ENCODE measurements at regions not wholly inside any gene's neighbourhood (a gene's known extent, or its start where the extent isn't known, plus 50 kb on each side); places are given as distances from the start of the nearest gene placed in this dataset.
"Not testable (repeated sequence)": the region's sequence is repeated elsewhere in the genome, so short reads cannot be mapped to it uniquely, and the experiment has no call there.

DNA sequence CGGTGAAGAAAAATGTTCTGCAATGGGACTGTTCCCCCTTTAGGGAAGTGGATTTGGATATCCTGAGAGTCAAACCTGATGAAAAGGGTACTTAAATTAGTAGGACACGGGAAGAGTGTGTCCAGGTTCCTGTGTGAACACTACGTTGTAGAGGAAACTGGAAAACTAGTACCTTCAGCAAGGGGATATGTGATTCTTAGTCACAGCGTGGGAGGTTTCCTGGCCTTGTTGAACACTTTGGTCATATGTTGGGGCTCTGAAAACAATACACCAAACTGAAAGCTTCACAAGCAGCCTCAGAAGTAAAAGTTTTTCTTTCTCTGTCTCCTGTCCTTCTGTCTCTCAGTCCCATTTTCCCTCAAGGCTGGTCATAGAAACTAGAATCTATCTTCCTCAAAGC lies 306.9 kb upstream of the GLI3 start:
- Histone ChIP-seq H3K4me1 (ENCODE audit: control insufficient read depth in 5 of 5, insufficient read depth in 5 of 5, low read length in 5 of 5) (no peaks in the 10 kb centered on the region), H3K27ac (ENCODE audit: low read depth, low read length) (no peak overlapping the region), H3K36me3 (ENCODE audit: control insufficient read depth in 5 of 5, insufficient read depth in 5 of 5, low read length in 5 of 5) (no peaks in the 10 kb centered on the region), H3K27me3 (ENCODE audit: control insufficient read depth in 5 of 5, insufficient read depth in 4 of 5, low read length in 5 of 5) (no peaks in the 10 kb centered on the region), H3K9ac (ENCODE audit: low read length in 5 of 5) (no peak overlapping the region), H3K4me3 (ENCODE audit: low read depth in 1 of 5, low read length in 5 of 5) (no peak overlapping the region), H3K9me3 (ENCODE audit: control insufficient read depth in 5 of 5, low read length in 5 of 5) (peaks cover 2 to 12% (median 7%) of the 10 kb centered on the region in 5 donors)

DNA sequence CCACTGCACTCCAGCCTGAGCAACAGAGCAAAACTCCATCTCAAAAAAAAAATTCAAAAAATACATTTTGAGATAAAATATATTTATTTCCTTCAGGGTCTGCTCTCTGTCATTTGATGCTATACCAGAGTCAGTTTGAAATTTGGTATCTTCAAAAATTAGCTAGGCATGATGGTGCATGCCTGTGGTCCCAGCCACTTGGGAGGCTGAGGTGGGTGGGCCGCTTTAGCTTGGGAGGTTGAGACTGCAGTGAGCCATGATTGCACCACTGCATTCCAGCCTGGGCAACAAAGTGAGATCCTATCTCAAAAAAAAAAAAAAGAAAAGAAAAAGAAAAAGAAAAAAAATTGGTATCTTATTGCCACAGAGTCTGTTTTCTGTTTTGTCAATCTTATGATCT lies 305.4 kb upstream of the GLI3 start:
- H3K4me1 ChIP-seq (ENCODE audit: control insufficient read depth in 5 of 5, insufficient read depth in 5 of 5, low read length in 5 of 5); H3K36me3 ChIP-seq (ENCODE audit: control insufficient read depth in 5 of 5, insufficient read depth in 5 of 5, low read length in 5 of 5); H3K27me3 ChIP-seq (ENCODE audit: control insufficient read depth in 5 of 5, insufficient read depth in 4 of 5, low read length in 5 of 5); H3K27ac ChIP-seq (ENCODE audit: low read depth, low read length); H3K9ac ChIP-seq (ENCODE audit: low read length in 5 of 5); H3K4me3 ChIP-seq (ENCODE audit: low read depth in 1 of 5, low read length in 5 of 5): not testable (repeated sequence)
- peaks cover 2 to 12% (median 7%) of the 10 kb centered on the region in 5 donors for H3K9me3 ChIP-seq (ENCODE audit: control insufficient read depth in 5 of 5, low read length in 5 of 5)

DNA sequence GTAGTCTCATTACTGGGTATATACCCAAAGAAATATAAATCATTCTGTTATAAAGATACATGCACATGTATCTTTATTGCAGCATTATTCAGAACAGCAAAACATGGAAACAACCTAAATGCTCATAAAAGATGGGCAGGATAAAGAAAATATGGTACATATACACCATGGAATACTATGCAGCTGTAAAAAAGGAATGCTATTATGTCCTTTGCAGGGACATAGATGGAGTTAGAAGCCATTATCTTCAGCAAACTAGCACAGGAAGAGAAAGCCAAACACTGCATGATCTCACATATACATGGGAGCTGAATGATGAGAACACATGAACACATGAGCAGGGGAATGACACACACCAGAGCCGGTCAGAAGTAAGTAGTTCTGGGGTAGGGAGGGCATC lies 297.4 kb upstream of the GLI3 start:
- H3K36me3 ChIP-seq (ENCODE audit: control insufficient read depth in 5 of 5, insufficient read depth in 5 of 5, low read length in 5 of 5), result no peaks in the 10 kb centered on the region
- H3K27ac ChIP-seq (ENCODE audit: low read depth, low read length), result no peak overlapping the region
- no peaks in the 10 kb centered on the region for H3K4me1 ChIP-seq (ENCODE audit: control insufficient read depth in 5 of 5, insufficient read depth in 5 of 5, low read length in 5 of 5)
- no peak overlapping the region for H3K4me3 ChIP-seq (ENCODE audit: low read depth in 1 of 5, low read length in 5 of 5)
- H3K9ac ChIP-seq (ENCODE audit: low read length in 5 of 5), result no peak overlapping the region
- H3K9me3 ChIP-seq (ENCODE audit: control insufficient read depth in 5 of 5, low read length in 5 of 5), result peaks cover 0 to 16% (median 6%) of the 10 kb centered on the region in 5 donors
- H3K27me3 ChIP-seq (ENCODE audit: control insufficient read depth in 5 of 5, insufficient read depth in 4 of 5, low read length in 5 of 5), result no peaks in the 10 kb centered on the region

DNA sequence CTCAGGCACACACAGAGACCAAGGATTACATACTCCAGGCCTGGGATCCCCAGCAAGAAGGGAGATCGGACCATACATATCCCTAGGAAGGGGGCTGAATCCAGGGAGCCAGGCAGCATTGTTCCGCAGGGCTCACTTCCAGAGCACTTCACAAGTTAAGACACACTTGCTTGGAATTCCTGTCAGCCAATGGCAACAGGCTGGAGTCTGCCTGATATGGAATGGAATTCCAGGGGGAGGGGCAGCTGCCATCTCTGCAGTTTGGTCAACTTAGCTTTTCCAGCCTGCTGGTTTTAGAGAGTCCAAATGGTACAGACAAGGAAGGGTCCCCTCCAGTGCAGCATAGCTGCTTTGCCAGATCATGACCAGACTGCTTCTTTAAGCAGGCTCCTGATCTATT lies 290.0 kb upstream of the GLI3 start:
- Histone ChIP-seq H3K36me3 (ENCODE audit: control insufficient read depth in 5 of 5, insufficient read depth in 5 of 5, low read length in 5 of 5) (no peaks in the 10 kb centered on the region), H3K27me3 (ENCODE audit: control insufficient read depth in 5 of 5, insufficient read depth in 4 of 5, low read length in 5 of 5) (no peaks in the 10 kb centered on the region), H3K27ac (ENCODE audit: low read depth, low read length) (no peak overlapping the region), H3K4me3 (ENCODE audit: low read depth in 1 of 5, low read length in 5 of 5) (no peak overlapping the region), H3K9ac (ENCODE audit: low read length in 5 of 5) (no peak overlapping the region), H3K9me3 (ENCODE audit: control insufficient read depth in 5 of 5, low read length in 5 of 5) (peaks cover 0 to 11% (median 2%) of the 10 kb centered on the region in 5 donors), H3K4me1 (ENCODE audit: control insufficient read depth in 5 of 5, insufficient read depth in 5 of 5, low read length in 5 of 5) (no peaks in the 10 kb centered on the region)

DNA sequence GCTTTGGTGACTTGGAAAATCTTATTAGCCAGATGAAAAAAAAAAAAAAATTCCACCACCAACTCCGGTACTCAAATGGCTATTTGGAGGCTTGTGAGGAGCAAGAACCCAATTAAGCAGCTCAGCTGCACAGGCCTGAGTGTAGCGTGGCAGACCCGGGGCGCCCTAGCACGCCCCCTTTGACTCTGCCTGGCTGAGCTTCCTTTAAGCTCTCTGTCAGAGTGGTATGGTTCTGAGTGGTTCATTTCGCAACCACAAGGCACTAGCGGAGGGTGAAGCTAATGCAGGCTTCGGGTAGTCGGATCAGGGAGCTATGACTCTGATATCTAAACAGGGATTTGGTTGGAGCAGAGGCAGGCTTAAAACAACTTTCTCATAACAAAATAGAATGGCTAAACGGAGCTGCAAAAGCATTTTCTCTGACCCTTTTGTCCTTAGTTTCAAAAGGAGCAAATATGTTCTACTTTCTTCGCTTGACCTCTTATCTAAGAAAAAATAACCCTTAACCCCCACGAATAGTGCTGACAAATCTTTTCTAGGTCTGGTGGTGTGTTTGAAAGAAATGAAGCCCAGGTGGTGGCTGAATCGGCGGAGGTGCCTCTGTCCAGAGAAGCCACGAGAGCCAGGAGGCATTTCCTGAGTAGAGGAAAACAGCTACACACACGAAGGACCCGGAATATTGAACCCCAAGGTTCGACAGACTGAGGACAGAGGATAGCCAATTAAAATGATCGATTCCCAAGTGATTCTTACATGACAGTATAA lies 285.4 kb upstream of the GLI3 start:
- no peaks in the 10 kb centered on the region for H3K4me1 ChIP-seq (ENCODE audit: control insufficient read depth in 5 of 5, insufficient read depth in 5 of 5, low read length in 5 of 5)
- H3K36me3 ChIP-seq (ENCODE audit: control insufficient read depth in 5 of 5, insufficient read depth in 5 of 5, low read length in 5 of 5), result no peaks in the 10 kb centered on the region
- no peak overlapping the region for H3K9ac ChIP-seq (ENCODE audit: low read length in 5 of 5)
- no peak overlapping the region for H3K27ac ChIP-seq (ENCODE audit: low read depth, low read length)
- H3K27me3 ChIP-seq (ENCODE audit: control insufficient read depth in 5 of 5, insufficient read depth in 4 of 5, low read length in 5 of 5), result no peaks in the 10 kb centered on the region
- H3K9me3 ChIP-seq (ENCODE audit: control insufficient read depth in 5 of 5, low read length in 5 of 5), result peaks cover 0 to 5% (median 0%) of the 10 kb centered on the region in 5 donors
- H3K4me3 ChIP-seq (ENCODE audit: low read depth in 1 of 5, low read length in 5 of 5), result no peak overlapping the region

DNA sequence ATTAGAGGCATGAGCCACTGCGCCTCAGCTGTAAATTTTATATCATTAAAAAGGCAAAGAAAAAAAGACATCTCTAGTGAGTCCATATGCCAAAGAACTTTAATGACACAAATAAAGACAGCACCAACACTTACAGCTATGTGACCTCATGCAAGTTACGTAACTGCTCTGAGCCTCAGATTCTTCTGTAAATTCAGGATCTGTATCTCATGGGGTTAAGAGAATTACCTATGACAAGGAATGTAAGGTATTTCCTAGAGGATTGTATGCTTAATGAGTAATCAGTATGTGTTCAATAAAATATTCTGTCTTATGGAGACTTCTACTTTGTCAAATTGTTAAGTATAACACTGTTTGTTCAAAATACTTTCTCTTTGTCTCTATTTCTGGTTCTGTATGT lies 274.0 kb upstream of the GLI3 start:
- Histone ChIP-seq H3K27ac (ENCODE audit: low read depth, low read length) (no peak overlapping the region), H3K9me3 (ENCODE audit: control insufficient read depth in 5 of 5, low read length in 5 of 5) (peaks cover 0 to 2% (median 0%) of the 10 kb centered on the region in 5 donors), H3K27me3 (ENCODE audit: control insufficient read depth in 5 of 5, insufficient read depth in 4 of 5, low read length in 5 of 5) (no peaks in the 10 kb centered on the region), H3K36me3 (ENCODE audit: control insufficient read depth in 5 of 5, insufficient read depth in 5 of 5, low read length in 5 of 5) (no peaks in the 10 kb centered on the region), H3K4me3 (ENCODE audit: low read depth in 1 of 5, low read length in 5 of 5) (no peak overlapping the region), H3K4me1 (ENCODE audit: control insufficient read depth in 5 of 5, insufficient read depth in 5 of 5, low read length in 5 of 5) (no peaks in the 10 kb centered on the region), H3K9ac (ENCODE audit: low read length in 5 of 5) (no peak overlapping the region)

DNA sequence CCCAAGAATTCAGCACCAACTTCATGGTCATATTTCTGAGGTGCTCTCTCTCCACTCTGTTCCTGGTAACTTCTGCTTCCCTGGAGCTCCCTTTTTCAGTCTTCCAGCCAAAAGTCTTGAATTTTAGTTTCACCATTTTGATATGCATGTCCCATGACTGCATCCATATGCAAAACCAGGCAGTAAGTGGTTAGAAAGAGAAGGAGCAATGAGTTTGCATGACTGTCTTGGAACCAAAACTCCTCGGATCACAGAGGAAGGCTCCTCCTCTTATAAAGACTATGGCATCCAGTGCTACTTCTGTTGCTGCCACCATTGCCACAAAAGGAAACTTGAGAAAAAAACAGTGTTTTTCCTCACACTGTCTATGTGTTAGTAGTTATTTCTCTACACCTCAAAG lies 269.1 kb upstream of the GLI3 start:
- no peak overlapping the region for H3K9ac ChIP-seq (ENCODE audit: low read length in 5 of 5)
- no peaks in the 10 kb centered on the region for H3K36me3 ChIP-seq (ENCODE audit: control insufficient read depth in 5 of 5, insufficient read depth in 5 of 5, low read length in 5 of 5)
- H3K9me3 ChIP-seq (ENCODE audit: control insufficient read depth in 5 of 5, low read length in 5 of 5), result peaks cover 0 to 2% (median 0%) of the 10 kb centered on the region in 5 donors
- H3K4me1 ChIP-seq (ENCODE audit: control insufficient read depth in 5 of 5, insufficient read depth in 5 of 5, low read length in 5 of 5), result no peaks in the 10 kb centered on the region
- no peaks in the 10 kb centered on the region for H3K27me3 ChIP-seq (ENCODE audit: control insufficient read depth in 5 of 5, insufficient read depth in 4 of 5, low read length in 5 of 5)
- H3K4me3 ChIP-seq (ENCODE audit: low read depth in 1 of 5, low read length in 5 of 5), result no peak overlapping the region
- no peak overlapping the region for H3K27ac ChIP-seq (ENCODE audit: low read depth, low read length)

DNA sequence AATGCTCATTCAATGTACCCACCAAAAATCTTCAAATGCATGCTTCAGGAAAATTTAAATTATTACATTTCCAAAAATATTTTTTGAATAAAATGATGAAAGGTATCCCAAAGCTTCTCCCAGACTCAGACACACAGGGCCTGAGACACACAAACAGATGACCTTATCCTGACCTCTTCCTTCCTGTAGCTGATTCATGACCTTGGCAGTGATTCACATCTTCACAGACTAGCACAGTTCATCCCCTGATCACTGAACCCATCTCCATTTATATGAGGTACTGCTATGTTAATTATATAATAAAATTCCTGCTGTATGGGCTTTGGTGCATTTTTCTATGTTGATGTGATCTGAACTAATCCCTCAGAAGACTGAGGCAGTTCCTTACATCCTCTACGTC lies 265.0 kb upstream of the GLI3 start:
- no peaks in the 10 kb centered on the region for H3K27me3 ChIP-seq (ENCODE audit: control insufficient read depth in 5 of 5, insufficient read depth in 4 of 5, low read length in 5 of 5)
- no peaks in the 10 kb centered on the region for H3K4me1 ChIP-seq (ENCODE audit: control insufficient read depth in 5 of 5, insufficient read depth in 5 of 5, low read length in 5 of 5)
- H3K9ac ChIP-seq (ENCODE audit: low read length in 5 of 5), result no peak overlapping the region
- no peaks in the 10 kb centered on the region for H3K36me3 ChIP-seq (ENCODE audit: control insufficient read depth in 5 of 5, insufficient read depth in 5 of 5, low read length in 5 of 5)
- no peak overlapping the region for H3K27ac ChIP-seq (ENCODE audit: low read depth, low read length)
- no peaks in the 10 kb centered on the region for H3K9me3 ChIP-seq (ENCODE audit: control insufficient read depth in 5 of 5, low read length in 5 of 5)
- H3K4me3 ChIP-seq (ENCODE audit: low read depth in 1 of 5, low read length in 5 of 5), result no peak overlapping the region

DNA sequence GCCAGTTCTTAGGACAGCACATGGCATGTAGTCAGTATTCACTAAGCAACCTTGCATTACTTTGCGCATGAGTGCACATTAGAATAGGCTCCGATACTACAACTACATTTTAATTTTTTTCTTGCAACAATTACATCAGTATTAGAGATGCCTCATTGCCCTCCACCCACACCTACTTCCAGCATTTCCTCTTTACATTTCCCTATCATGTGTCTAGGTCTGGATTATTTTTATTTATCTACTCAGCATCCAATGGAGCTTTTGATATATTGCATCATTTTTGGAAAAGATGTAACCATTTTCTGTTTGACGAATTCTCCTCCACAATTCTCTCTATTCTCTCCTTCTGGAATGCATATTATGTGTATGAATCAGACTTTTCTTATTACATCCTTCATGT lies 258.2 kb upstream of the GLI3 start:
- no peaks in the 10 kb centered on the region for H3K27me3 ChIP-seq (ENCODE audit: control insufficient read depth in 5 of 5, insufficient read depth in 4 of 5, low read length in 5 of 5)
- H3K9ac ChIP-seq (ENCODE audit: low read length in 5 of 5), result no peak overlapping the region
- H3K27ac ChIP-seq (ENCODE audit: low read depth, low read length), result no peak overlapping the region
- H3K36me3 ChIP-seq (ENCODE audit: control insufficient read depth in 5 of 5, insufficient read depth in 5 of 5, low read length in 5 of 5), result no peaks in the 10 kb centered on the region
- peaks cover 5 to 16% (median 9%) of the 10 kb centered on the region in 5 donors for H3K4me1 ChIP-seq (ENCODE audit: control insufficient read depth in 5 of 5, insufficient read depth in 5 of 5, low read length in 5 of 5)
- H3K9me3 ChIP-seq (ENCODE audit: control insufficient read depth in 5 of 5, low read length in 5 of 5), result no peaks in the 10 kb centered on the region
- H3K4me3 ChIP-seq (ENCODE audit: low read depth in 1 of 5, low read length in 5 of 5), result no peak overlapping the region

DNA sequence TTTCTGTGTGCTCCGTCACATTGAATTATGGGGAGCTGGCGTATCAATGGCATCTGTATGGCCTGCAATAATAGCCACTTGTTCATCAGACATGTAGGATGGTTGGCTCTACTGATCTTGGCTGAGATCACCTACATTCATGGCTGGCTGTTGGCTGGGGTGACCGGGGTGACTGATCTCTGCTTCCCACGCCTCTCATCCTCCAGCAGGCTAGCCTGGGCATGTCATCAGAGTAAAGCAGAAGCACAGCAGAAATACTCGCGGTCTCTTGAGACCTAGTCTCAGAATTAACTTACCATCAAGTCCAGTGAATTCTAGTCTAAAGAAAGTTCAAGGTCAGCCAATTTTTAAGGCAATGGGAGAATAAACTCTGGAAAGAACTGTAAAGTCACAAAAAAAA lies 257.7 kb upstream of the GLI3 start:
- H3K27ac ChIP-seq (ENCODE audit: low read depth, low read length), result no peak overlapping the region
- no peaks in the 10 kb centered on the region for H3K27me3 ChIP-seq (ENCODE audit: control insufficient read depth in 5 of 5, insufficient read depth in 4 of 5, low read length in 5 of 5)
- H3K9me3 ChIP-seq (ENCODE audit: control insufficient read depth in 5 of 5, low read length in 5 of 5), result no peaks in the 10 kb centered on the region
- peaks cover 5 to 16% (median 9%) of the 10 kb centered on the region in 5 donors for H3K4me1 ChIP-seq (ENCODE audit: control insufficient read depth in 5 of 5, insufficient read depth in 5 of 5, low read length in 5 of 5)
- H3K36me3 ChIP-seq (ENCODE audit: control insufficient read depth in 5 of 5, insufficient read depth in 5 of 5, low read length in 5 of 5), result no peaks in the 10 kb centered on the region
- no peak overlapping the region for H3K9ac ChIP-seq (ENCODE audit: low read length in 5 of 5)
- H3K4me3 ChIP-seq (ENCODE audit: low read depth in 1 of 5, low read length in 5 of 5), result no peak overlapping the region
